Epithelial cell of esophagus (primary cell): ENCODE measurements at regions not wholly inside any gene's neighbourhood (a gene's known extent, or its start where the extent isn't known, plus 50 kb on each side); places are given as distances from the start of the nearest gene placed in this dataset.
A peak's percentile ranks its signal among the peaks of the same experiment; 100 is the strongest.

Experiments
- DNase-seq: peaks from one replicate; pipeline ENCODE4 v3.0.0; 2010; ENCODE audit warnings: low read depth
- H3K4me3 ChIP-seq: 2 replicates; pipeline ENCODE4 v1.5.1; 2011; ENCODE audit warnings: mild to moderate bottlenecking, low read length, control low read depth
- CTCF ChIP-seq: IDR thresholded peaks from 2 replicates; pipeline ENCODE4 v1.5.1; 2011; ENCODE audit warnings: low read depth, mild to moderate bottlenecking, low read length, control low read depth, inconsistent platforms; ENCODE audit not compliant: insufficient read depth; ENCODE audit errors: missing control alignments

- no peak for DNase-seq
- H3K4me3 ChIP-seq = no peak overlapping the region
- no peak for TF ChIP-seq CTCF
Measured at GRCh38 chr6:159118924-159119323, 50.3 kb upstream of the FNDC1 start.

- no peak overlapping the region for H3K4me3 ChIP-seq
- no peak for DNase-seq
- TF ChIP-seq CTCF = no peak
Measured at GRCh38 chr6:159117563-159117962, 51.6 kb upstream of the FNDC1 start.

GRCh38 chr6:159117046-159117445 lies 52.2 kb upstream of the FNDC1 start:
- peak; percentile 69 for DNase-seq
- H3K4me3 ChIP-seq = no peak overlapping the region
- TF ChIP-seq CTCF = no peak

- no peak for TF ChIP-seq CTCF
- DNase-seq = no peak
- no peak overlapping the region for H3K4me3 ChIP-seq
Measured at GRCh38 chr6:159116343-159116742, 52.9 kb upstream of the FNDC1 start.

- no peak for TF ChIP-seq CTCF
- no peak for DNase-seq
- H3K4me3 ChIP-seq = no peak overlapping the region
Measured at GRCh38 chr6:159114569-159114968, 54.6 kb upstream of the FNDC1 start.

- DNase-seq = no peak
- no peak for TF ChIP-seq CTCF
- no peak overlapping the region for H3K4me3 ChIP-seq
Measured at GRCh38 chr6:159113223-159113622, 56.0 kb upstream of the FNDC1 start.

GRCh38 chr6:159112714-159113113 lies 56.5 kb upstream of the FNDC1 start:
- no peak for DNase-seq
- H3K4me3 ChIP-seq = no peak overlapping the region
- no peak for TF ChIP-seq CTCF
